DOHH2 (cell line): ENCODE measurements at regions not wholly inside any gene's neighbourhood (a gene's known extent, or its start where the extent isn't known, plus 50 kb on each side); places are given as distances from the start of the nearest gene placed in this dataset.

Experiments used
- H3F3A ChIP-seq: fragments of 200-600 bp; sonication (generic), shearing (Covaris generic); 2 replicates; pipeline ENCODE4 v1.6.0; 2016; ENCODE audit warnings: antibody characterized with exemption, mild to moderate bottlenecking; ENCODE audit not compliant: control insufficient read depth, insufficient read depth
- H3K27ac ChIP-seq: fragments of 200-600 bp; sonication (generic); 2 replicates; pipeline ENCODE4 v1.5.1; 2014; ENCODE audit warnings: low read depth, mild to moderate bottlenecking, low read length, moderate library complexity
- H3K27me3 ChIP-seq: fragments of 200-600 bp; sonication (generic); 2 replicates; pipeline ENCODE4 v1.6.1; 2014; ENCODE audit warnings: mild to moderate bottlenecking, low read length, mixed read lengths; ENCODE audit not compliant: control insufficient read depth
- H3K36me3 ChIP-seq: fragments of 200-600 bp; sonication (generic); 2 replicates; pipeline ENCODE4 v1.6.1; 2014; ENCODE audit warnings: mild to moderate bottlenecking, low read length, moderate library complexity, mixed read lengths; ENCODE audit not compliant: control insufficient read depth
- H3K4me1 ChIP-seq: fragments of 200-600 bp; sonication (generic); 2 replicates; pipeline ENCODE4 v1.6.1; 2014; ENCODE audit warnings: mild to moderate bottlenecking, low read length, mixed read lengths; ENCODE audit not compliant: control insufficient read depth
- H3K4me2 ChIP-seq: fragments of 200-600 bp; sonication (generic); 2 replicates; pipeline ENCODE4 v1.6.0; 2014; ENCODE audit warnings: mild to moderate bottlenecking, low read length, moderate library complexity
- H3K4me3 ChIP-seq: fragments of 200-600 bp; sonication (generic); 2 replicates; pipeline ENCODE4 v1.5.1; 2014; ENCODE audit warnings: mild to moderate bottlenecking, low read length, mixed read lengths
- H3K79me2 ChIP-seq: fragments of 200-600 bp; sonication (generic); 2 replicates; pipeline ENCODE4 v1.6.1; 2014; ENCODE audit warnings: mild to moderate bottlenecking, low read length, mixed read lengths; ENCODE audit not compliant: control insufficient read depth
- H3K9me2 ChIP-seq: fragments of 200-600 bp; sonication (generic); replicated peaks from 2 replicates; pipeline ENCODE4 v1.6.1; 2014; ENCODE audit warnings: mild to moderate bottlenecking, low read length, mixed read lengths; ENCODE audit not compliant: control insufficient read depth
- H3K9me3 ChIP-seq: fragments of 200-600 bp; sonication (generic); 2 replicates; pipeline ENCODE4 v1.6.1; 2014; ENCODE audit warnings: antibody characterized with exemption, low read length, mixed read lengths; ENCODE audit not compliant: control insufficient read depth, insufficient read depth
- H4K20me1 ChIP-seq: fragments of 200-600 bp; sonication (generic); 2 replicates; pipeline ENCODE4 v1.6.0; 2014; ENCODE audit warnings: low read depth, mild to moderate bottlenecking, antibody characterized with exemption, low read length, moderate library complexity; ENCODE audit not compliant: control insufficient read depth, insufficient read depth
- EZH2phosphoT487 ChIP-seq: fragments of 200-600 bp; sonication (generic); IDR thresholded peaks from 2 replicates; pipeline ENCODE4 v1.6.1; 2017; ENCODE audit warnings: borderline replicate concordance, mild to moderate bottlenecking, antibody characterized with exemption, low read length, moderate library complexity, mixed read lengths
- TF ChIP-seq, protein P1 (sequence below): fragments of 200-600 bp; sonication (generic); IDR thresholded peaks from one replicate; pipeline ENCODE4 v1.5.1; 2014; ENCODE audit warnings: antibody characterized with exemption, mild to moderate bottlenecking, low read depth, low read length; ENCODE audit not compliant: poor library complexity, severe bottlenecking

- no peak for TF ChIP-seq EZH2phosphoT487
- TF ChIP-seq, protein P1, sequence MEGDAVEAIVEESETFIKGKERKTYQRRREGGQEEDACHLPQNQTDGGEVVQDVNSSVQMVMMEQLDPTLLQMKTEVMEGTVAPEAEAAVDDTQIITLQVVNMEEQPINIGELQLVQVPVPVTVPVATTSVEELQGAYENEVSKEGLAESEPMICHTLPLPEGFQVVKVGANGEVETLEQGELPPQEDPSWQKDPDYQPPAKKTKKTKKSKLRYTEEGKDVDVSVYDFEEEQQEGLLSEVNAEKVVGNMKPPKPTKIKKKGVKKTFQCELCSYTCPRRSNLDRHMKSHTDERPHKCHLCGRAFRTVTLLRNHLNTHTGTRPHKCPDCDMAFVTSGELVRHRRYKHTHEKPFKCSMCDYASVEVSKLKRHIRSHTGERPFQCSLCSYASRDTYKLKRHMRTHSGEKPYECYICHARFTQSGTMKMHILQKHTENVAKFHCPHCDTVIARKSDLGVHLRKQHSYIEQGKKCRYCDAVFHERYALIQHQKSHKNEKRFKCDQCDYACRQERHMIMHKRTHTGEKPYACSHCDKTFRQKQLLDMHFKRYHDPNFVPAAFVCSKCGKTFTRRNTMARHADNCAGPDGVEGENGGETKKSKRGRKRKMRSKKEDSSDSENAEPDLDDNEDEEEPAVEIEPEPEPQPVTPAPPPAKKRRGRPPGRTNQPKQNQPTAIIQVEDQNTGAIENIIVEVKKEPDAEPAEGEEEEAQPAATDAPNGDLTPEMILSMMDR = no peak
- Histone ChIP-seq H3K9me3 (no peaks in the 10 kb centered on the region), H3K4me1 (no peaks in the 10 kb centered on the region), H3K4me3 (no peak overlapping the region), H3K27me3 (no peaks in the 10 kb centered on the region), H3K36me3 (no peaks in the 10 kb centered on the region), H3K79me2 (no peaks in the 10 kb centered on the region), H3K9me2 (no peaks in the 10 kb centered on the region), H4K20me1 (no peaks in the 10 kb centered on the region), H3F3A (no peaks in the 10 kb centered on the region), H3K27ac (no peak overlapping the region), H3K4me2 (no peak overlapping the region)
These were observed 157.4 kb upstream of the AMOT start for GRCh38 chrX:112997991-112998390.

- Histone ChIP-seq H3K4me2 (no peak overlapping the region), H3K27ac (no peak overlapping the region), H3K4me1 (no peaks in the 10 kb centered on the region), H3K9me3 (no peaks in the 10 kb centered on the region), H3K36me3 (no peaks in the 10 kb centered on the region), H4K20me1 (no peaks in the 10 kb centered on the region), H3K79me2 (no peaks in the 10 kb centered on the region), H3K9me2 (no peaks in the 10 kb centered on the region), H3K27me3 (no peaks in the 10 kb centered on the region), H3K4me3 (no peak overlapping the region), H3F3A (no peaks in the 10 kb centered on the region)
- TF ChIP-seq EZH2phosphoT487 = no peak
- TF ChIP-seq, protein P1 = no peak
These were observed 151.2 kb upstream of the AMOT start for GRCh38 chrX:112991801-112992200.

DNA sequence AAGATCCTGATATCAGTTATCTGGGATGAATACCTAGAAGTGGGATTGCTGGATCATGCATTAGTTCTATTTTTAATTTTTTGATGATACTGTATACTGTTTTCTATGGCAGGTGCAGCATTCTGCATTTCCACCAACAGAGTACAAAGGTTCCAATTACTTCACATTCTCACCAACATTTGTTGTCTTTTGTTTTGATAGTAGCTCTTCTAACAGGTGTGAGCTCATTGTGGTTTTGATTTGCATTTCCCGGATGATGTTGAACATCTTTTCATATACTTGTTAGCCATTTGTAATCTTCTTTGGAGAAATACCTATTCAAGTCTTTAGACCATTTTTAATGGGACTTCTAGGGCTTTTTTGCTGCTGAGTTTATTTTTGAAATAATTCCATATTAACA is 139.2 kb upstream of the AMOT start:
- TF ChIP-seq EZH2phosphoT487 = no peak
- TF ChIP-seq, protein P1 = no peak
- H3K79me2 ChIP-seq = no peaks in the 10 kb centered on the region
- H3K4me1 ChIP-seq = no peaks in the 10 kb centered on the region
- H3K9me3 ChIP-seq = no peaks in the 10 kb centered on the region
- H3K4me2 ChIP-seq = no peak overlapping the region
- no peaks in the 10 kb centered on the region for H3F3A ChIP-seq
- H3K4me3 ChIP-seq = no peak overlapping the region
- no peak overlapping the region for H3K27ac ChIP-seq
- H4K20me1 ChIP-seq = no peaks in the 10 kb centered on the region
- no peaks in the 10 kb centered on the region for H3K9me2 ChIP-seq
- no peaks in the 10 kb centered on the region for H3K27me3 ChIP-seq
- H3K36me3 ChIP-seq = no peaks in the 10 kb centered on the region
